H1 (cell line): ENCODE measurements at regions not wholly inside any gene's neighbourhood (a gene's known extent, or its start where the extent isn't known, plus 50 kb on each side); places are given as distances from the start of the nearest gene placed in this dataset.

Experiments used
- FOSL1 ChIP-seq: IDR thresholded peaks from 2 replicates; pipeline ENCODE4 v1.6.1; 2011; ENCODE audit warnings: mild to moderate bottlenecking, low read depth, low read length, moderate library complexity; ENCODE audit not compliant: insufficient read depth
- TAF7 ChIP-seq: optimal IDR thresholded peaks from 2 replicates; pipeline ENCODE3; 2011; ENCODE audit warnings: low read depth, mild to moderate bottlenecking, inconsistent platforms, low read length, moderate library complexity, borderline replicate concordance
- TEAD4 ChIP-seq: IDR thresholded peaks from 2 replicates; pipeline ENCODE4 v1.6.1; 2012; ENCODE audit warnings: low read depth, low read length, inconsistent platforms, mixed read lengths
- TF ChIP-seq, protein P1 (sequence below): IDR thresholded peaks from 2 replicates; pipeline ENCODE4 v1.6.1; 2011; ENCODE audit warnings: low read depth, mild to moderate bottlenecking, low read length; ENCODE audit not compliant: insufficient read depth

DNA sequence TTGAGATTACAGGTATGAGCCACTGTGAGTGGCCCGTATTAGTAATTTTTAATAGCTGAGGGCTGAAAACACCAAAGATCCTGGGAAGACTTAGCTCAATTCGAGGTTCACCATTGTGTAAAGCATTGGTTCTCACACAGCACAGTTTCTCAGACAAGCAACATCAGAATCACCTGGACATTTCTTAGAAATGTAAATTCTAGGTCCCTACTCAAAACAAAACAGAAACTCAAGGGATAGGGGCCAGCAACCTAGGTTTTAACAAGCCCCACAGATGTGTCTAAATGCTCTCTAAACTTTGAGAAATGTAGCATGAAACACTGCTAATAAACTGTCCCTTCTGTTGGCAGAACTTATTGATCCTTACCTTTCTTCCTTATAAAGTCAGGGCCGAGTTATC, 681.2 kb downstream of the RNF144A start (continued):
- TF ChIP-seq FOSL1 (no peak), TAF7 (no peak), TEAD4 (no peak)
- TF ChIP-seq, protein P1, sequence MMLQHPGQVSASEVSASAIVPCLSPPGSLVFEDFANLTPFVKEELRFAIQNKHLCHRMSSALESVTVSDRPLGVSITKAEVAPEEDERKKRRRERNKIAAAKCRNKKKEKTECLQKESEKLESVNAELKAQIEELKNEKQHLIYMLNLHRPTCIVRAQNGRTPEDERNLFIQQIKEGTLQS = no peak
